ENCODE measurements at regions not wholly inside any gene's neighbourhood (a gene's known extent, or its start where the extent isn't known, plus 50 kb on each side); places are given as distances from the start of the nearest gene placed in this dataset.

- TF ChIP-seq ATF3 (IDR thresholded peaks at IDR 0.05) = no peak
- TF ChIP-seq POLR2A (IDR thresholded peaks at IDR 0.05; ENCODE audit: borderline replicate concordance, extremely low read depth, insufficient read depth, insufficient read length) = no peak
- TF ChIP-seq SRF (IDR thresholded peaks at IDR 0.05; ENCODE audit: low read depth) = no peak
- no peak for TF ChIP-seq ELF1 (IDR thresholded peaks at IDR 0.05; ENCODE audit: borderline replicate concordance, low read depth)
- no peak for TF ChIP-seq CEBPB (IDR thresholded peaks at IDR 0.05; ENCODE audit: low read depth)
Observed at GRCh38 chr5:1673042-1673677, 126.5 kb downstream of the MRPL36 start (continued).

- ChIA-PET CTCF (no interaction called here), POLR2A (no interaction called here), RAD21 (ENCODE audit: low non-redundant PET in 1 of 2, low total read pairs in 2 of 2, uncharacterized antibody in 2 of 2, unreplicated experiment in 2 of 2) (no interaction called here)
- Histone ChIP-seq H3K79me2 (ENCODE audit: insufficient read depth, low read length) (no peaks in the 10 kb centered on the region), H3K27ac (ENCODE audit: low read depth, low read length) (no peak overlapping the region), H3K4me2 (ENCODE audit: low read length) (no peak overlapping the region), H3K9me3 (ENCODE audit: control insufficient read depth in 1 of 2, insufficient read depth in 1 of 2, low read depth in 1 of 2, low read length in 2 of 2) (no peaks in the 10 kb centered on the region), H3K36me3 (ENCODE audit: control insufficient read depth in 1 of 2, insufficient read depth in 2 of 2, low read length in 2 of 2) (no peaks in the 10 kb centered on the region), H3K4me1 (ENCODE audit: control insufficient read depth in 1 of 2, insufficient read depth in 2 of 2, low read length in 2 of 2) (peaks cover 0 to 2% of the 10 kb centered on the region in 2 experiments; a peak in 1 of 4 replicates), H2AFZ (ENCODE audit: low read depth, low read length, poor library complexity, severe bottlenecking) (no peak overlapping the region), H4K20me1 (ENCODE audit: insufficient read depth) (no peaks in the 10 kb centered on the region), H3K4me3 (replicated peaks in 1 of 2; ENCODE audit: low read depth in 1 of 2, low read length in 2 of 2) (no peak overlapping the region), H3K27me3 (ENCODE audit: insufficient read depth, low read length) (no peaks in the 10 kb centered on the region), H3K9me2 (ENCODE audit: insufficient read depth) (no peaks in the 10 kb centered on the region), H3K9ac (ENCODE audit: low read length) (no peak overlapping the region)
- BruUV-seq (replicated peaks) = no TSS peak
- intact Hi-C loops (cut with micrococcal nuclease) = loop anchor here (10.0 kb wide), 2 partner anchors 352 to 482 kb away; no protein-coding TSS in a partner anchor
- ATAC-seq = no peak
- TF ChIP-seq, protein P1, sequence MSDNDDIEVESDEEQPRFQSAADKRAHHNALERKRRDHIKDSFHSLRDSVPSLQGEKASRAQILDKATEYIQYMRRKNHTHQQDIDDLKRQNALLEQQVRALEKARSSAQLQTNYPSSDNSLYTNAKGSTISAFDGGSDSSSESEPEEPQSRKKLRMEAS (IDR thresholded peaks at IDR 0.05) = no peak
- TF ChIP-seq SP1 (IDR thresholded peaks at IDR 0.05; ENCODE audit: low read depth) (no peak), YY1 (IDR thresholded peaks at IDR 0.05; ENCODE audit: extremely low read depth, insufficient replicate concordance, low read depth, low read length) (no peak), POLR2A (IDR thresholded peaks at IDR 0.05; ENCODE audit: borderline replicate concordance, extremely low read depth, insufficient read depth, insufficient read length) (no peak), ZNF274 (IDR thresholded peaks at IDR 0.05; ENCODE audit: low read depth, low read length) (no peak), EGR1 (IDR thresholded peaks at IDR 0.05; ENCODE audit: low read depth) (no peak), RAD21 (IDR thresholded peaks at IDR 0.05; ENCODE audit: low read depth) (no peak), JUND (IDR thresholded peaks at IDR 0.05) (no peak), SIN3A (IDR thresholded peaks at IDR 0.05; ENCODE audit: low read depth) (no peak), EZH2phosphoT487 (IDR thresholded peaks at IDR 0.05; ENCODE audit: borderline replicate concordance) (no peak), POLR2AphosphoS5 (IDR thresholded peaks at IDR 0.05; ENCODE audit: low read depth, low read length) (no peak), ZFX (IDR thresholded peaks at IDR 0.05) (no peak)
- DNase-seq (ENCODE audit: low read depth, low spot score) = no peak
Observed at GRCh38 chr5:1672396-1672795, 127.2 kb downstream of the MRPL36 start.
